Dendritic cell treated with granulocyte-macrophage colony-stimulating factor and Interleukin-4, amounts not matched to agents 40 ng/mL and 50 ng/mL, for 4 days (primary cell): ENCODE measurements at regions not wholly inside any gene's neighbourhood (a gene's known extent, or its start where the extent isn't known, plus 50 kb on each side); places are given as distances from the start of the nearest gene placed in this dataset.
"Not testable (repeated sequence)": the region's sequence is repeated elsewhere in the genome, so short reads cannot be mapped to it uniquely, and the experiment has no call there.

Source experiments
- H3K27ac Mint-ChIP-seq: one replicate; pipeline ENCODE4 v1.8.0; 2022; ENCODE audit warnings: mild to moderate bottlenecking, mixed read lengths
- H3K27me3 Mint-ChIP-seq: one replicate; pipeline ENCODE4 v1.8.0; 2022; ENCODE audit warnings: mild to moderate bottlenecking, mixed read lengths
- H3K36me3 Mint-ChIP-seq: one replicate; pipeline ENCODE4 v1.8.0; 2022; ENCODE audit warnings: low read depth, mixed read lengths
- H3K4me1 Mint-ChIP-seq: one replicate; pipeline ENCODE4 v1.8.0; 2022; ENCODE audit warnings: low read depth, mixed read lengths
- H3K4me3 Mint-ChIP-seq: one replicate; pipeline ENCODE4 v1.8.0; 2022; ENCODE audit warnings: mild to moderate bottlenecking, moderate library complexity, mixed read lengths
- H3K9me3 Mint-ChIP-seq: one replicate; pipeline ENCODE4 v1.8.0; 2022; ENCODE audit warnings: mixed read lengths
- intact Hi-C: fragments of 100-400 bp; cut with micrococcal nuclease; formaldehyde crosslinking; loops from one replicate; pipeline ENCODE4 v1.15.0; 2022

DNA sequence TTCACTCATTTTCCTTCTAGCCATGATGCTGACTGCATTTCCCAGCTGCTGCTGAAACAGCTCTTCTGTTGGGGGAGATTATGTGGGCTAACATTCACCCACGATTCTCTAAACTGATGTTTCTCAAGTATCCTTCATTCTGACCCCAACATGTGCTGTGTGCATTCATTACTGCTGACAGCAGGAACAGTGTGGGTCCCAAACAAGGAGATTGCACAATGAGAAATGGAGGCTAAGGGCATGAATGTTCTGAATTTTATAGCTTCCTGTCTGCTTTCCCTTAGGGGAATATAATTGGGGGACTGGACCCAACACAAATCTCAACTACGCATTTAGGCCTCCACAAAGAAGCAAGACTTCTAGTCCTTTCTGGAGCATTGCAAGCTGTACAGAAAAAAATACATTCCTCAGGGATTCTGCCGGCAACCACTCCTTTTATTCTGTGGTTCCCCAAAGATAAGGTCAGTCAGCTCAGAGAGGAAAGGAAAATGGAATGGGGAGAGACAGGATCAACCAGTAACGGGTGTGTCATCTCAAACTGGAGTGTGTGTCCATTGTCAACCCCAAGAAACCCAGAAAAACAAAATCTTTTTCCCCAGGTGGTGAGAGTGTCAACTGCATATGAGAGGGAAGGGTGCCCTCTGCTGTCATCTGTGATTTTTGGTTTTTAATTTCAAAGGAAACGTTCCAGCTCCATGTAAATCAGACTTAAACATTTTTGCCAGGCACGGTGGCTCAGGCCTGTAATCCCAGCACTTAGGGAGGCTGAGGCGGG is 81.5 kb upstream of the EGFL6 start:
- intact Hi-C loops = no loop called here
- Mint-ChIP-seq H3K9me3 (no peaks in the 10 kb centered on the region), H3K27ac (peak overlapping the region; percentile 46), H3K36me3 (no peaks in the 10 kb centered on the region), H3K4me1 (peaks cover 21% of the 10 kb centered on the region), H3K27me3 (no peaks in the 10 kb centered on the region), H3K4me3 (no peak overlapping the region)

DNA sequence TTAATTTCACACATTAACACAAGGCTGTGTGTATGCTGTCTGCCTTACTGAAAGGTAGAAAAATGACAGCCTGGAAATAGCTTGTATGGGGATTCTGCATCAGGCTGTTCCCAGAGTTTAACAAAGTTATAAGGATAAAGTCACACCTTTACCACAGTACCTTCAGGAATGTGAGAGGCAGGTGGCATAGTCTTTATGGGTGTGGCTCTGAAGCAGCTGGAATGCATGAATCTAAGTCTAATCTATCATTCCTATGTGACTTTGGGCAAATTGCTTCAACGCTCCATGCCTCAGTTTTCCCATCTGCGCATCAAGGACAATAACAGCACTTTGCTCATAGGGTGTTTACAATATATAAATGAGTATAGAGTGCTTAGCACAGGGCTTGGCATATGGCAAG is 84.2 kb upstream of the EGFL6 start:
- no peak overlapping the region for H3K4me3 Mint-ChIP-seq
- no peaks in the 10 kb centered on the region for H3K27me3 Mint-ChIP-seq
- H3K27ac Mint-ChIP-seq = no peak overlapping the region
- intact Hi-C loops = no loop called here
- H3K4me1 Mint-ChIP-seq = peaks cover 21% of the 10 kb centered on the region
- H3K36me3 Mint-ChIP-seq = no peaks in the 10 kb centered on the region
- no peaks in the 10 kb centered on the region for H3K9me3 Mint-ChIP-seq

- no peaks in the 10 kb centered on the region for H3K27me3 Mint-ChIP-seq
Observed at GRCh38 chrX:13483773-13484172, 85.6 kb upstream of the EGFL6 start.

DNA sequence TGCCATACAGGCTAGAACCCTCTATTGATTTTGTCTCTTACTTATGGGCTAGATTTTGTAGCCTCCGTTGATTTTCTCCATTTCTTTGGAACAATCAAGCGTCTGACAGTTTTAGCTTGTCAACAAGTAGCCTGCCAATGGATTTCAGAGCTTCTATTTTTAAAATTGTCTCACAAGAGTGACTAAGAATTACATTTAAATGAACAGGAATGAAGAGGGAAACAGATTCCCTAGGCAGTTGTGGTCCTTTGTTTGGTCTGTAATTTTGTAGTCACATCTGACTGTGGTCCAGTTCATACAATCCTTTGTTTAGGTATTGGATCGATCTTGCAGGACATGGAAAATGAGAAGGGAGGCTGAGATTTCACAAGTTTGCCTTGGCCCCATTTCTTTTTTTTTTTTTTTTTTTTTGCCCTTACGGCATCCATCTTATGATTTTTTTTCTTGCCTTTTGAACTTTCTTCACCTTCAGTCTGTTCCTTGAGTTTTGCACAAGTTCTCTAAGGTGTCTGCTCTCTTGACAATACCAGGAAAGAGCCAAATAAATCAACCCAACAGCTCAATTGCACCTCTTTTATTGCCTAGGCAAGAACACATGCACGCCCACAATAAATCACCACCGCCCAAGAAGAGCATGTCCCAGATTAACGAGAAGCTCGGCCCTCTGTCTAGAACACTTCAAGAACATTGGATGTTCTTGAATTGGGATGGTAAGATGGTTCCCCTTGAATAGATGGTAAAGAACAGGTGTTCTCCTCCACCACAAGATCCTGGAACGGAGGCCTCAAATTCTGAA is 86.5 kb upstream of the EGFL6 start:
- intact Hi-C loops = no loop called here
- no peak overlapping the region for H3K4me3 Mint-ChIP-seq

More at GRCh38 chrX:13483773-13484172, 85.6 kb upstream of the EGFL6 start:
- H3K9me3 Mint-ChIP-seq = no peaks in the 10 kb centered on the region
- intact Hi-C loops = no loop called here
- no peak overlapping the region for H3K4me3 Mint-ChIP-seq
- no peaks in the 10 kb centered on the region for H3K36me3 Mint-ChIP-seq
- peaks cover 15% of the 10 kb centered on the region for H3K4me1 Mint-ChIP-seq
- H3K27ac Mint-ChIP-seq = no peak overlapping the region

GRCh38 chrX:13480780-13481179 is 88.6 kb upstream of the EGFL6 start:
- intact Hi-C loops, H3K27me3 Mint-ChIP-seq, H3K9me3 Mint-ChIP-seq, H3K4me1 Mint-ChIP-seq, H3K36me3 Mint-ChIP-seq, H3K4me3 Mint-ChIP-seq, H3K27ac Mint-ChIP-seq: not testable (repeated sequence)

More for the DNA sequence above, 86.5 kb upstream of the EGFL6 start:
- peaks cover 9% of the 10 kb centered on the region for H3K4me1 Mint-ChIP-seq
- H3K27me3 Mint-ChIP-seq = no peaks in the 10 kb centered on the region
- H3K27ac Mint-ChIP-seq = no peak overlapping the region
- H3K9me3 Mint-ChIP-seq = no peaks in the 10 kb centered on the region
- no peaks in the 10 kb centered on the region for H3K36me3 Mint-ChIP-seq

DNA sequence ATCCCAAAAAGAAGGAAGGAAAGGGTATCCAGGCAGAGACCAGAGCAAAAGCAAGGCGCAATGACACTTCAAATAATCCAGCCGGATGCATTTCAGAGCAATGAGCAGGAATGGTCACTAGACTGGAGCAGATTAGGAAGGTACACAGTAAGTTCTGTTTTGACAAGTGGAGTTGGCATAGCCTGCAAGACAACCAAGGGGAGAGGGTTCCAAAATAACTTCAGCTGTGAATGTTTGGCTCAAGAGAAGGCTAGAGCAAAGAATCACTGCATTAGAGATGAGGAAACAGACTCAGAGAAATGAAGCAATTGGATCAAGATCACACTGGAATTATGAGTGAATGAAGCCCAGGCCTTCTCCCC is 90.0 kb upstream of the EGFL6 start:
- Mint-ChIP-seq H3K4me3 (no peak overlapping the region), H3K27ac (no peak overlapping the region), H3K36me3 (no peaks in the 10 kb centered on the region), H3K9me3 (no peaks in the 10 kb centered on the region), H3K4me1 (no peaks in the 10 kb centered on the region), H3K27me3 (peaks cover 1% of the 10 kb centered on the region)
- intact Hi-C loops = no loop called here

DNA sequence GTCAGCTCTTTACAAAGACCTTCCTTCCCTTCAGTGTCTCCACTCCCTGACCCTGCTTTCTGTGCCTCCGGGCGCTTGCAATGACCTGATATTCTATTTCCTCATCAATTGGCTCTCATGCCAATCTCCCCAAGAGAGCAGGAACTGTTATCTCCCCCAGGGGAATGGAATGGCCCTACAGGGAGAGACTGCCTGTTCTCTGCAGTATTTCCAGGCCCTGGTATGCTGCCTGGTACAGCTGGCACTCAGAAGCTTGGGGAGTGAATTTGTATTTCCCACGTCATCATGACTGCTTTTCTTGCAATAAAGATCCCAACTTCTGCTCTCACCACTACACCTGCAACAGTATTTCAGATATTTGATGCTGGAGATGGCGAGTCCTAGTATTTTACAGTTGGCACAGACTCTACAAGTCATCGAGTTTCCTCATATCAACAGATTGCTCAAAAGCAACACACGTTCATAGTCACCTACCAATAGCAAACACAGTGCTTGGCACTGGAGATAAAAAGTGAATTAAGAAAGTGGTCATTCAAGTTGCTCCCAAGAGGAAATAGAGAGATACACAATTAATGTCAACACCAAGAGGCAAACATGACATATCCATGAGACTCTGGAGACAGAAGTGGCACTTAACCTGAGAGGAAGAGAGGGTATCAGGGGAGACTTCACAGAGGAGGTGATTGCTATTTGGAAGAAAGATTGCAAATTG is 90.5 kb upstream of the EGFL6 start:
- H3K27ac Mint-ChIP-seq = no peak overlapping the region
- no peak overlapping the region for H3K4me3 Mint-ChIP-seq
- no peaks in the 10 kb centered on the region for H3K36me3 Mint-ChIP-seq
- H3K9me3 Mint-ChIP-seq = no peaks in the 10 kb centered on the region
- intact Hi-C loops = no loop called here
- H3K27me3 Mint-ChIP-seq = peaks cover 1% of the 10 kb centered on the region
- peaks cover 5% of the 10 kb centered on the region for H3K4me1 Mint-ChIP-seq

DNA sequence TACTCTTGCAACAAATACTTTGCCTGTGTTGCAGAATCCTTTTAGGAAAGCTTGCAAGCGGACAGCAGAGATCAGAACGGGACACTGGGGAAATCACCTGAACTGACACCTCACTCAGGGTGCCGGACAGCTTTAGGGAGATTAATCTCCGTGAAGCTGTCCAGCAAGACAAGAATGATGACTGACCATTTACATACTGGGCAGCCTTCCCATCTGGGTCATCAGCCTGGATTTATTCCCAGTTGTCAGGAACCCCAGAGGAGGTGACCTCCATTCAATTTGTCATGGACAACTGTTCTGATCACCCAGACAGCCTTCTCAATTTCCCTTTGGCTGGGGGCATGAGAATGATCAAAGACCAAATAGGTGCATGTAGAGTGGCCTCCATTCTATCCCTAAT is 93.0 kb upstream of the EGFL6 start:
- Mint-ChIP-seq H3K27ac (no peak overlapping the region), H3K4me3 (no peak overlapping the region), H3K9me3 (no peaks in the 10 kb centered on the region), H3K36me3 (no peaks in the 10 kb centered on the region), H3K27me3 (peaks cover 1% of the 10 kb centered on the region), H3K4me1 (peaks cover 18% of the 10 kb centered on the region)
- intact Hi-C loops = no loop called here

DNA sequence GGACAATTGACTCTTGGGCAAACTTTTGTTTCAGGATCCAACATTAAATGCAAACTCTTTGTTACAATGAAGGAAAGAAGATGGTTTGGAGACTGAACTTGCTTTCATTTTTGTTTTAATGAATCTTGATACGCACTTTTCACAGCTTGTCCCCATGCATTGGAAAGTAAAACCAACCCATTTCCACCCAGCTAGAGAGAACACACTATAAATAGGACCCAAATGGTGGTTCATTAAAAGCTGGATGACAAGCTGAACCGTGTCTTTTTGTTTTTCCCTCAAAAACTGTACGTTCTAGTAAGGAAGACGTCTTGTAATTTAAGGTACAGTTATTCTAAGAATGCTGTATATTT is 95.3 kb upstream of the EGFL6 start:
- intact Hi-C loops = no loop called here
- Mint-ChIP-seq H3K9me3 (no peaks in the 10 kb centered on the region), H3K4me1 (peaks cover 23% of the 10 kb centered on the region), H3K4me3 (no peak overlapping the region), H3K36me3 (no peaks in the 10 kb centered on the region), H3K27me3 (peaks cover 1% of the 10 kb centered on the region), H3K27ac (no peak overlapping the region)

- Mint-ChIP-seq H3K9me3 (no peaks in the 10 kb centered on the region), H3K4me3 (no peak overlapping the region), H3K4me1 (peaks cover 23% of the 10 kb centered on the region), H3K27ac (peak overlapping the region; percentile 63), H3K36me3 (no peaks in the 10 kb centered on the region), H3K27me3 (peaks cover 1% of the 10 kb centered on the region)
- intact Hi-C loops = no loop called here
Observed at GRCh38 chrX:13473442-13474163, 95.8 kb upstream of the EGFL6 start.

DNA sequence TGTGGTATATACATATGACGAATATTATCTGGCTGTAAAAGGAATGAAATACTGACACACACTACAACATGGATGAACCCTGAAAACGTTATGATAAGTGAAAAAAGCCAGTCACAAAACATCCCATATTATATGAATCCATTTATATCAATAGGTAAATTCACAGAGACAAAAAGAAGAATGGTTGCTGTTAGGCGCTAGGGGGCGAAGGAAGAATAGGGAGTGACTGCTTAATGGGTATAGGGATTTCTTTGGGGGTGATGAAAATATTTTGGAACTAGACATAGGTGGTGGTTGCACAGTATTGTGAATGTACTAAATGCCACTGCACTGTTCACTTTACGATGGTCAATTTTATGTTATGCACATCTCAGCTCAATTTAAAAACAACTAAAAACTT is 96.4 kb upstream of the EGFL6 start:
- Mint-ChIP-seq H3K36me3 (no peaks in the 10 kb centered on the region), H3K9me3 (no peaks in the 10 kb centered on the region), H3K27me3 (peaks cover 1% of the 10 kb centered on the region), H3K4me1 (peaks cover 23% of the 10 kb centered on the region), H3K4me3 (no peak overlapping the region), H3K27ac (peak overlapping the region; percentile 63)
- intact Hi-C loops = no loop called here

- Mint-ChIP-seq H3K36me3 (no peaks in the 10 kb centered on the region), H3K27me3 (peaks cover 1% of the 10 kb centered on the region), H3K9me3 (no peaks in the 10 kb centered on the region), H3K4me1 (peaks cover 23% of the 10 kb centered on the region), H3K27ac (peak overlapping the region; percentile 47), H3K4me3 (peak overlapping the region; percentile 41)
- intact Hi-C loops = no loop called here
Observed at GRCh38 chrX:13471269-13471668, 98.1 kb upstream of the EGFL6 start.

GRCh38 chrX:13470685-13470977 is 98.8 kb upstream of the EGFL6 start:
- Mint-ChIP-seq H3K9me3 (no peaks in the 10 kb centered on the region), H3K27ac (peak overlapping the region; percentile 20), H3K27me3 (no peaks in the 10 kb centered on the region), H3K36me3 (no peaks in the 10 kb centered on the region), H3K4me3 (no peak overlapping the region), H3K4me1 (peaks cover 23% of the 10 kb centered on the region)
- intact Hi-C loops = no loop called here
